Right cardiac atrium (tissue), 5 donors: ENCODE measurements at regions not wholly inside any gene's neighbourhood (a gene's known extent, or its start where the extent isn't known, plus 50 kb on each side); places are given as distances from the start of the nearest gene placed in this dataset.

Experiments used
- ATAC-seq, 2 donors: fragments of 200-7000 bp; cut with Tn5 transposase; one replicate each; pipeline versions ENCODE4 v1.8.0 to v1.9.1; 2020; ENCODE audit warnings: moderate library complexity in 2 of 2, mild to moderate bottlenecking in 1 of 2
- DNase-seq, 3 donors: peaks; one replicate each; pipeline ENCODE4 v3.0.0-alpha.2; 2020
- H3K27ac ChIP-seq: one replicate; pipeline ENCODE4 v1.5.1; 2013; ENCODE audit warnings: mild to moderate bottlenecking, low read length, control low read depth, moderate library complexity
- H3K27me3 ChIP-seq: one replicate; pipeline ENCODE4 v1.6.1; 2013; ENCODE audit not compliant: control insufficient read depth, insufficient read depth
- H3K4me1 ChIP-seq: one replicate; pipeline ENCODE4 v1.6.1; 2013; ENCODE audit warnings: low read length; ENCODE audit not compliant: control insufficient read depth, insufficient read depth
- H3K4me3 ChIP-seq: one replicate; pipeline ENCODE4 v1.5.1; 2013; ENCODE audit warnings: low read length, control low read depth
- H3K9me3 ChIP-seq: one replicate; pipeline ENCODE4 v1.6.1; 2013; ENCODE audit warnings: low read length; ENCODE audit not compliant: control insufficient read depth
- WGBS: extraction: QIAGEN DNeasy Blood & Tissue Kit; methylation state at CpG from one replicate; pipeline ENCODE4 v1.1.7; 2013; 5-methylcytosine and 5-hydroxymethylcytosine counted together
- intact Hi-C, 4 donors: fragments of 100-400 bp; cut with DNase I; formaldehyde crosslinking; loops; one replicate each; pipeline versions ENCODE4 v1.11.0 to v1.14.0; 2022 to 2023
- donor health status: healthy with polysubstance abuse.
- donor health status: DM: no; HTN: yes; CAD: no.
- donor health status: DM: no; HTN: no; CAD: no.
- donor health status: DM: no; HTN: yes; CAD: no; lungs with severe emphysema.
- donor health status: DM: yes; HTN: yes; CAD: no.

GRCh38 chr13:59601993-59602392 is 561.7 kb downstream of the DIAPH3 start:
- intact Hi-C loops: no loop called here
- no peaks in the 10 kb centered on the region for H3K4me1 ChIP-seq
- H3K27ac ChIP-seq: no peak overlapping the region
- DNase-seq: no peak
- no peaks in the 10 kb centered on the region for H3K27me3 ChIP-seq
- no peak overlapping the region for H3K4me3 ChIP-seq
- H3K9me3 ChIP-seq: no peaks in the 10 kb centered on the region
- no peak for ATAC-seq

GRCh38 chr13:59603646-59604045 is 560.1 kb downstream of the DIAPH3 start:
- no peak overlapping the region for H3K4me3 ChIP-seq
- no peak for ATAC-seq
- no peaks in the 10 kb centered on the region for H3K27me3 ChIP-seq
- 91% methylated on average over 2 of the region's 2 CpGs for WGBS
- no peak overlapping the region for H3K27ac ChIP-seq
- no peaks in the 10 kb centered on the region for H3K4me1 ChIP-seq
- no peaks in the 10 kb centered on the region for H3K9me3 ChIP-seq
- intact Hi-C loops: no loop called here
- no peak for DNase-seq

GRCh38 chr13:59607172-59607571 is 556.6 kb downstream of the DIAPH3 start:
- no peak for DNase-seq
- H3K27ac ChIP-seq: no peak overlapping the region
- intact Hi-C loops: no loop called here
- no peaks in the 10 kb centered on the region for H3K27me3 ChIP-seq
- WGBS: 20% methylated on average over 1 of the region's 1 CpG
- H3K9me3 ChIP-seq: no peaks in the 10 kb centered on the region
- no peak overlapping the region for H3K4me3 ChIP-seq
- no peak for ATAC-seq
- H3K4me1 ChIP-seq: no peaks in the 10 kb centered on the region

- Histone ChIP-seq H3K27me3 (no peaks in the 10 kb centered on the region), H3K4me3 (no peak overlapping the region), H3K4me1 (no peaks in the 10 kb centered on the region), H3K27ac (no peak overlapping the region), H3K9me3 (no peaks in the 10 kb centered on the region)
- ATAC-seq (no peak), DNase-seq (no peak)
- intact Hi-C loops: no loop called here
- WGBS: 29% methylated on average over 2 of the region's 2 CpGs
Measured at GRCh38 chr13:59607780-59608233, 555.9 kb downstream of the DIAPH3 start.

- Histone ChIP-seq H3K4me3 (no peak overlapping the region), H3K27ac (no peak overlapping the region), H3K27me3 (no peaks in the 10 kb centered on the region), H3K4me1 (no peaks in the 10 kb centered on the region), H3K9me3 (no peaks in the 10 kb centered on the region)
- DNase-seq (no peak), ATAC-seq (no peak)
- intact Hi-C loops: no loop called here
Measured at GRCh38 chr13:59609421-59609820, 554.3 kb downstream of the DIAPH3 start.
